Body of pancreas (tissue), 4 donors: ENCODE measurements at regions not wholly inside any gene's neighbourhood (a gene's known extent, or its start where the extent isn't known, plus 50 kb on each side); places are given as distances from the start of the nearest gene placed in this dataset.

Experiments
- POLR2A ChIP-seq, 3 donors: fragments of 450-650 bp; IDR thresholded peaks; one replicate each; pipeline ENCODE4 v1.6.1; 2016; ENCODE audit warnings: antibody characterized with exemption in 3 of 3, mild to moderate bottlenecking in 2 of 3
- TF ChIP-seq, protein P1 (sequence below), 7 experiments: fragments of 450-650 bp in 4 of 7; fragments of 200-600 bp in 3 of 7; sonication (generic) in 3 of 7; IDR thresholded peaks; one replicate each; pipeline ENCODE4 v1.5.1; 2016 to 2019; ENCODE audit warnings: antibody characterized with exemption in 7 of 7

DNA sequence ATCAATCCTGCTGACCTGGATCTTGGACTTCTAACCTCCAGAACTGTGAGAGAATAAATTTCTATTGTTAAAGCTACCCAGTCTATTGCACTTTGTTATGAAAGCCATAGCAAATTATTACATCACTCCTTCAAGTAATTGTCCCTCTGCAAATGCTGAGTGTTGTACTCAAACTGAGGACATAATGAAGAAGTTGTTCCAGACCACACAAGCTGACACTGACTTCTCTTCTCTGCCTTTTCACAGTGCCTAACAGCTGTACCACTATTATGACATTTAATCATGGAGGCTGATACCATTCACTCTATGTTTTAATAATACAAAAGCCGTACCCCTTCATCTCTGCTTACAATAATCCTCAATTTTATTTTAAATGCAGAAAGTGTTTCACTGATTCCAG is 424.1 kb upstream of the PIK3C3 start:
- TF ChIP-seq, protein P1, sequence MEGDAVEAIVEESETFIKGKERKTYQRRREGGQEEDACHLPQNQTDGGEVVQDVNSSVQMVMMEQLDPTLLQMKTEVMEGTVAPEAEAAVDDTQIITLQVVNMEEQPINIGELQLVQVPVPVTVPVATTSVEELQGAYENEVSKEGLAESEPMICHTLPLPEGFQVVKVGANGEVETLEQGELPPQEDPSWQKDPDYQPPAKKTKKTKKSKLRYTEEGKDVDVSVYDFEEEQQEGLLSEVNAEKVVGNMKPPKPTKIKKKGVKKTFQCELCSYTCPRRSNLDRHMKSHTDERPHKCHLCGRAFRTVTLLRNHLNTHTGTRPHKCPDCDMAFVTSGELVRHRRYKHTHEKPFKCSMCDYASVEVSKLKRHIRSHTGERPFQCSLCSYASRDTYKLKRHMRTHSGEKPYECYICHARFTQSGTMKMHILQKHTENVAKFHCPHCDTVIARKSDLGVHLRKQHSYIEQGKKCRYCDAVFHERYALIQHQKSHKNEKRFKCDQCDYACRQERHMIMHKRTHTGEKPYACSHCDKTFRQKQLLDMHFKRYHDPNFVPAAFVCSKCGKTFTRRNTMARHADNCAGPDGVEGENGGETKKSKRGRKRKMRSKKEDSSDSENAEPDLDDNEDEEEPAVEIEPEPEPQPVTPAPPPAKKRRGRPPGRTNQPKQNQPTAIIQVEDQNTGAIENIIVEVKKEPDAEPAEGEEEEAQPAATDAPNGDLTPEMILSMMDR (IDR thresholded peaks at IDR 0.05) = no peak
- TF ChIP-seq POLR2A (IDR thresholded peaks at IDR 0.05) = no peak
